ENCODE measurements at regions not wholly inside any gene's neighbourhood (a gene's known extent, or its start where the extent isn't known, plus 50 kb on each side); places are given as distances from the start of the nearest gene placed in this dataset.
"Not testable (repeated sequence)": the region's sequence is repeated elsewhere in the genome, so short reads cannot be mapped to it uniquely, and the experiment has no call there.

GRCh38 chr2:16101196-16101595 lies 160.8 kb downstream of the MYCN start:
- DNase-seq (ENCODE audit: extremely low spot score, insufficient read length, low read depth) (no peak), FAIRE-seq (no peak)

- no peak for DNase-seq (ENCODE audit: extremely low spot score, insufficient read length, low read depth)
Observed at GRCh38 chr2:16100006-16100405, 159.7 kb downstream of the MYCN start.

GRCh38 chr2:16099326-16099725 lies 159.0 kb downstream of the MYCN start:
- FAIRE-seq: no peak
- no peak for DNase-seq (ENCODE audit: extremely low spot score, insufficient read length, low read depth)

More at GRCh38 chr2:16100006-16100405, 159.7 kb downstream of the MYCN start:
- no peak for FAIRE-seq

GRCh38 chr2:16096962-16097361 lies 156.6 kb downstream of the MYCN start:
- FAIRE-seq (no peak), DNase-seq (ENCODE audit: extremely low spot score, insufficient read length, low read depth) (no peak)

GRCh38 chr2:16095483-16095882 lies 155.1 kb downstream of the MYCN start:
- DNase-seq (ENCODE audit: extremely low spot score, insufficient read length, low read depth): not testable (repeated sequence)

GRCh38 chr2:16094811-16095210 lies 154.5 kb downstream of the MYCN start:
- no peak for FAIRE-seq
- DNase-seq (ENCODE audit: extremely low spot score, insufficient read length, low read depth): no peak

More at GRCh38 chr2:16095483-16095882, 155.1 kb downstream of the MYCN start:
- FAIRE-seq: not testable (repeated sequence)

GRCh38 chr2:16093639-16094529 lies 153.5 kb downstream of the MYCN start:
- no peak for FAIRE-seq
- no peak for DNase-seq (ENCODE audit: extremely low spot score, insufficient read length, low read depth)

- DNase-seq (ENCODE audit: extremely low spot score, insufficient read length, low read depth): no peak
- no peak for FAIRE-seq
Observed at GRCh38 chr2:16092861-16093638, 152.7 kb downstream of the MYCN start.

- DNase-seq (ENCODE audit: extremely low spot score, insufficient read length, low read depth) (no peak), FAIRE-seq (no peak)
Observed at GRCh38 chr2:16091576-16092282, 151.4 kb downstream of the MYCN start.

- no peak for DNase-seq (ENCODE audit: extremely low spot score, insufficient read length, low read depth)
- FAIRE-seq: no peak
Observed at GRCh38 chr2:16090650-16091575, 150.6 kb downstream of the MYCN start.

GRCh38 chr2:16089491-16089890 lies 149.1 kb downstream of the MYCN start:
- FAIRE-seq; DNase-seq (ENCODE audit: extremely low spot score, insufficient read length, low read depth): not testable (repeated sequence)

GRCh38 chr2:16088802-16089112 lies 148.4 kb downstream of the MYCN start:
- FAIRE-seq (no peak), DNase-seq (ENCODE audit: extremely low spot score, insufficient read length, low read depth) (no peak)

- FAIRE-seq: no peak
- DNase-seq (ENCODE audit: extremely low spot score, insufficient read length, low read depth): no peak
Observed at GRCh38 chr2:16088035-16088801, 147.9 kb downstream of the MYCN start.

GRCh38 chr2:16086136-16086535 lies 145.8 kb downstream of the MYCN start:
- not testable (repeated sequence) for DNase-seq (ENCODE audit: extremely low spot score, insufficient read length, low read depth); FAIRE-seq

GRCh38 chr2:16085073-16085472 lies 144.7 kb downstream of the MYCN start:
- DNase-seq (ENCODE audit: extremely low spot score, insufficient read length, low read depth): no peak
- no peak for FAIRE-seq

- FAIRE-seq (no peak), DNase-seq (ENCODE audit: extremely low spot score, insufficient read length, low read depth) (no peak)
Observed at GRCh38 chr2:16084274-16084673, 143.9 kb downstream of the MYCN start.

- no peak for FAIRE-seq
- no peak for DNase-seq (ENCODE audit: extremely low spot score, insufficient read length, low read depth)
Observed at GRCh38 chr2:16082276-16082675, 141.9 kb downstream of the MYCN start.

- no peak for FAIRE-seq
Observed at GRCh38 chr2:16081316-16082200, 141.2 kb downstream of the MYCN start.

More at GRCh38 chr2:16081316-16082200, 141.2 kb downstream of the MYCN start:
- no peak for DNase-seq (ENCODE audit: extremely low spot score, insufficient read length, low read depth)

All from GM18507 (cell line).